GM21717 (cell line): ENCODE measurements at regions not wholly inside any gene's neighbourhood (a gene's known extent, or its start where the extent isn't known, plus 50 kb on each side); places are given as distances from the start of the nearest gene placed in this dataset.
"Not testable (repeated sequence)": the region's sequence is repeated elsewhere in the genome, so short reads cannot be mapped to it uniquely, and the experiment has no call there.

Experiments
- ATAC-seq: cut with Tn5 transposase; IDR thresholded peaks from one replicate; pipeline ENCODE4 v1.9.1; 2021; ENCODE audit warnings: mild to moderate bottlenecking, moderate library complexity; ENCODE audit not compliant: unreplicated experiment

GRCh38 chr13:66072097-66072496 lies 1158.0 kb downstream of the PCDH9 start:
- ATAC-seq, result not testable (repeated sequence)

- ATAC-seq, result no peak
Measured at GRCh38 chr13:66071608-66072007, 1158.5 kb downstream of the PCDH9 start.

- ATAC-seq, result no peak
Measured at GRCh38 chr13:66071029-66071428, 1159.1 kb downstream of the PCDH9 start.

- no peak for ATAC-seq
Measured at GRCh38 chr13:66069570-66069969, 1160.6 kb downstream of the PCDH9 start.

GRCh38 chr13:66068683-66069082 lies 1161.5 kb downstream of the PCDH9 start:
- no peak for ATAC-seq

- no peak for ATAC-seq
Measured at GRCh38 chr13:66048888-66049287, 1181.2 kb downstream of the PCDH9 start.

- no peak for ATAC-seq
Measured at GRCh38 chr13:66040506-66040905, 1189.6 kb downstream of the PCDH9 start.

GRCh38 chr13:66037096-66037495 lies 1193.0 kb downstream of the PCDH9 start:
- ATAC-seq, result no peak

- ATAC-seq, result no peak
Measured at GRCh38 chr13:66036636-66037035, 1193.5 kb downstream of the PCDH9 start.

- no peak for ATAC-seq
Measured at GRCh38 chr13:66036024-66036614, 1194.0 kb downstream of the PCDH9 start.

GRCh38 chr13:66033924-66034323 lies 1196.2 kb downstream of the PCDH9 start:
- no peak for ATAC-seq

GRCh38 chr13:66021846-66022245 lies 1208.3 kb downstream of the PCDH9 start:
- ATAC-seq, result no peak

GRCh38 chr13:66014771-66015170 lies 1215.4 kb downstream of the PCDH9 start:
- no peak for ATAC-seq

GRCh38 chr13:66009241-66009640 lies 1220.9 kb downstream of the PCDH9 start:
- no peak for ATAC-seq

- ATAC-seq, result no peak
Measured at GRCh38 chr13:66003558-66003957, 1226.6 kb downstream of the PCDH9 start.

GRCh38 chr13:66001140-66001539 lies 1229.0 kb downstream of the PCDH9 start:
- no peak for ATAC-seq

- ATAC-seq, result no peak
Measured at GRCh38 chr13:65999411-65999810, 1230.7 kb downstream of the PCDH9 start.

- ATAC-seq, result no peak
Measured at GRCh38 chr13:65990684-65991083, 1239.5 kb downstream of the PCDH9 start.

GRCh38 chr13:65985612-65986011 lies 1244.5 kb downstream of the PCDH9 start:
- no peak for ATAC-seq

GRCh38 chr13:65977525-65977924 lies 1252.6 kb downstream of the PCDH9 start:
- ATAC-seq, result no peak

GRCh38 chr13:65971541-65971940 lies 1258.6 kb downstream of the PCDH9 start:
- no peak for ATAC-seq

GRCh38 chr13:65966991-65967451 lies 1263.1 kb downstream of the PCDH9 start:
- ATAC-seq, result no peak

- no peak for ATAC-seq
Measured at GRCh38 chr13:65965501-65965900, 1264.6 kb downstream of the PCDH9 start.
